GM19351 (cell line): ENCODE measurements at regions not wholly inside any gene's neighbourhood (a gene's known extent, or its start where the extent isn't known, plus 50 kb on each side); places are given as distances from the start of the nearest gene placed in this dataset.
"Not testable (repeated sequence)": the region's sequence is repeated elsewhere in the genome, so short reads cannot be mapped to it uniquely, and the experiment has no call there.

Experiments
- ATAC-seq: cut with Tn5 transposase; IDR thresholded peaks from one replicate; pipeline ENCODE4 v1.9.1; 2021; ENCODE audit warnings: mild to moderate bottlenecking, moderate library complexity; ENCODE audit not compliant: unreplicated experiment

DNA sequence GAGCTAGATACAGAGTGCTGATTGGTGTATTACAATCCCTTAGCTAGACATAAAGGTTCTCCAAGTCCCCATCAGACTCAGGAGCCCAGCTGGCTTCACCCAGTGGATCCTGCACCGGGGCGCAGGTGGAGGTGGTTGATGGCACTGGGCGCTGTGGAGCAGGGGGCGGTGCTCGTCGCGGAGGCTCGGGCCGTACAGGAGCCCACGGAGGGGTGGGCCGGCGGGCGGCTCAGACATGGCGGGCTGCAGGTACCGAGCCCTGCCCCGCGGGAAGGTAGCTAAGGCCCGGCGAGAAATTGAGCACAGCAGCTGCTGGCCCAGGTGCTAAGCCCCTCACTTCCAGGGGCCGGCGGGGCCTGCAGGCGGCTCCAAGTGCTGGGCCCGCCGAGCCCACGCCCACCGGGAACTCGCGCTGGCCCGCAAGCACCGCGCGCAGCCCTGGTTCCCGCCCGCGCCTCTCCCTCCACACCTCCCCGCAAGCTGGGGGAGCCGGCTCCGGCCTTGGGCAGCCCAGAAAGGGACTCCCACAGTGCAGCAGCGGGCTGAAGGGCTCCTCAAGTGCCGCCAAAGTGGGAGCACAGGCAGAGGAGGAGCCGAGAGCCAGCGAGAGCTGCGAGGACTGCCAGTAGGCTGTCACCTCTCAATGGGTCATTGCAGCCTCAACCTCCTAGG, 96.4 kb upstream of the MYO10 start:
- not testable (repeated sequence) for ATAC-seq

DNA sequence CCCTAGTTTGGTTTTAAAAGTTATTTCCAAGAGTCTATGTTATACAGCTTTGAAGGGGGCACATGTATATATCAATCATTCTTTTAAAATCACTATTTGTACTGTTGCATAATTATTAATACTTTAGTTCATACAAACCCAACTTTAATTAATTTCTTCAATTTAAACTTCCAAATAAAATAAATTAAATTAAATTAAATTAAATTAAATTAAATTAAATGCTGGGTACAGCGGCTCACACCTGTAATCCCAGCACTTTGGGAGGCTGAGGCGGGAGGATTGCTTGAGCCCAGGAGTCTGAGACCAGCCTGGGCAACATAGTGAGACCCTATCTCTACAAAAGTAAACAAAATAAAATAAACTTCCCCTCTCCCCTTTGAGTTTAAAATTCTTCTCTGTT, 98.9 kb upstream of the MYO10 start:
- not testable (repeated sequence) for ATAC-seq

GRCh38 chr5:17037751-17038150, 101.7 kb upstream of the MYO10 start:
- ATAC-seq = no peak

DNA sequence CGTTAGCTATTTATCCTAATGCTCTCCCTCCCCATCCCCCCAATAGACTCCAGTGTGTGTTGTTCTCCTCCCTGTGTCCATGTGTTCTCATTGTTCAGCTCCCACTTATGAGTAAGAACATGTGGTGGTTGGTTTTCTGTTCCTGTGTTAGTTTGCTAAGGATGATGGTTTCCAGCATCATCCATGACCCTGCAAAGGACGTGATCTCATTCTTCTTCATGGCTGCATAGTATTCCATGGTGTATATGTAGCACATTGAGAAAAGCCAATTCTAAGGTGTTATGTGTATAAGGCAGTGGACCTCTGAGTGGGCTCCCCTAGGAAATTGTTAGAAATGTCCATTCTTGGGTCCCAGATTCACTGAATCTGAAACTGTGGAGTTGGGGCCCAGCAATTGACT, 103.1 kb upstream of the MYO10 start:
- ATAC-seq = no peak

DNA sequence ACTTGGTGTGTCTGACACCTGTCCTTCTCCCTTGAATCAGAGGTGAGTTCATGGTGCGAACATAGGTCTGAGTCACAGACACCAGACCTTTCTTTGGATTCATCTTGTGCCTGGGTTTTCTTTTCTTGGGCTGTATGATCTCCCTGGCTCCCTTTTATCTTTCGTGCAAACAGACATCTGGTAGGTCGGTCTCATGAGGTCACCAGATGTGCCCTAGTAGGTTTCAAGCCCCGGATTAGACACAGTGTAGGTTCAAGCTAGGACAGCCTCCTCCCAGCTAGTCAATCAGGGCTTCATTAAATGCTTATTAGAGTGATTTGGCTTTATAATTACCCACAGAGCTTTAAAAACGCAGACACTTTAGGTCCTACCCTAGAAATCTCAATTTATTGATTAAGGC, 106.0 kb upstream of the MYO10 start:
- no peak for ATAC-seq

- ATAC-seq = no peak
Measured at GRCh38 chr5:17046320-17046719, 110.2 kb upstream of the MYO10 start.

- no peak for ATAC-seq
Measured at GRCh38 chr5:17050236-17050635, 114.1 kb upstream of the MYO10 start.

- no peak for ATAC-seq
Measured at GRCh38 chr5:17054911-17055310, 118.8 kb upstream of the MYO10 start.

- no peak for ATAC-seq
Measured at GRCh38 chr5:17056141-17056631, 120.1 kb upstream of the MYO10 start.

- ATAC-seq = no peak
Measured at GRCh38 chr5:17058438-17058837, 122.3 kb upstream of the MYO10 start.

- ATAC-seq = no peak
Measured at GRCh38 chr5:17061973-17062470, 125.9 kb upstream of the MYO10 start.

DNA sequence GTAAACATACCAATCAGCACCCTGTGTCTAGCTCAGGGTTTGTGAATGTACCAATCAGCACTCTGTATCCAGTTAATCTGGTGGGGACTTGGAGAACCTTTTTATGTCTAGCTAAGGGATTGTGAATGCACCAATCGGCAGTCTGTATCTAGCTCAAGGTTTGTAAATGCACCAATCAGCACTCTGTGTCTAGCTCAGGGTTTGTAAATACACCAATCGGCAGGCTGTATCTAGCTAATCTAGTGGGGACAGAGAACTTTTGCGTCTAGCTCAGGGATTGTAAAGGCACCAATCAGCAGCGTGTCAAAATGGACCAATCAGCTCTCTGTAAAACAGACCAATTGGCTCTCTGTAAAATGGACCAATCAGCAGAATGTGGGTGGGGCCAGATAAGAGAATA, 126.7 kb upstream of the MYO10 start:
- not testable (repeated sequence) for ATAC-seq

- no peak for ATAC-seq
Measured at GRCh38 chr5:17064241-17064640, 128.2 kb upstream of the MYO10 start.

DNA sequence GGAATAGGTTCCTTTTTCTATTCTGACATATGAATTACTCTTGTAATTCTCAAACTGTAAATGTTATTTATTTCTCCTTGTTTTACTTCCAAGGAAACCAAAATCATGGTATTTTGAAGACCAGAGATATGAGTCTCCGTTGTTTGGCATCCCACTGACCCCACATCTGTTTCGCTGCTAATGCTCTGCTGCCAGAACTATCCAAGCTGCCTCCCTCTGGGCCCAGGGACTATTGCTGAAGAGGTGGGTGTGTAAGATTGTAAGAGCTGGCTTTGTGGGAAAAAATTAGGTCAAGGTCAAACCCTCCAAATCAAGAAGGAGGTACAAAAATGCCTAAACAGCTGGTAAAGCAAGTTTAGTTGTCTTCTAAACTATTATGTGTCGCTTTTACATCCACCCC, 129.4 kb upstream of the MYO10 start:
- no peak for ATAC-seq

DNA sequence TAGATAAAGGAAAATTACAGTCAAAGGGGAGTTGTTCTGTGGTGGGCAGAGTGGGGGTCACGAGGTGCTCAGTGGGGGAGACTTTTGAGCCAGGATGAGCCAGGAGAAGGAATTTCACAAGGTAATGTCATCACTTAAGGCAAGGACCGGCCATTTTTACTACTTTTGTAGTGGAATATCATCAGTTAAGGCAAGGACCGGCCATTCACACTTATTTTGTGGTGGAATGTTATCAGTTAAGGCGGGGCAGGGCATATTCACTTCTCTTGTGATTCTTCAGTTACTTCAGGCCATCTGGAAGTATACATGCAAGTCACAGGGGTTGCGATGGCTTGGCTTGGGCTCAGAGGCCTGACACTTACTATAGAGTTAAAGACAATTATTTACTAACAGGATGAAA, 129.9 kb upstream of the MYO10 start:
- ATAC-seq = not testable (repeated sequence)

GRCh38 chr5:17067657-17068392, 131.7 kb upstream of the MYO10 start:
- no peak for ATAC-seq

- ATAC-seq = no peak
Measured at GRCh38 chr5:17069995-17070511, 134.0 kb upstream of the MYO10 start.

GRCh38 chr5:17070647-17071046, 134.6 kb upstream of the MYO10 start:
- ATAC-seq = no peak

DNA sequence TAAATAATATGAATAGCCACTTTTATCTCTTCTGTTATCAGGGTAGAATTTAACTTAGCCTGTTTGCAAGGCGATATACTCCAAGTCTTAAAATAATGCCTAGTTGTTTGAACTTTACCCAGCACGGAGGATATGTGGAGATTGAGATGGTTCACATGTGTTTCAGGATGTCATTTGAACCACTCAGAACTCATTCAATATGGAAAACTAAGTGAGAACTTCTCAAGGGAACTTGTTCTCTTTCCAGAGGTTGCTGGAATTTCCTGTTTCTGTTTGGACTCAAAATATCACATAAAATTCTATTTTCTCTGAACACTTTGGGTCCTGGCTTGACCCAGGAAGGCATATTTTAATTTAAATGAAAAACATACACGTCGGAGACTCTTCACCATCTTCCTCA, 139.1 kb upstream of the MYO10 start:
- ATAC-seq = no peak

DNA sequence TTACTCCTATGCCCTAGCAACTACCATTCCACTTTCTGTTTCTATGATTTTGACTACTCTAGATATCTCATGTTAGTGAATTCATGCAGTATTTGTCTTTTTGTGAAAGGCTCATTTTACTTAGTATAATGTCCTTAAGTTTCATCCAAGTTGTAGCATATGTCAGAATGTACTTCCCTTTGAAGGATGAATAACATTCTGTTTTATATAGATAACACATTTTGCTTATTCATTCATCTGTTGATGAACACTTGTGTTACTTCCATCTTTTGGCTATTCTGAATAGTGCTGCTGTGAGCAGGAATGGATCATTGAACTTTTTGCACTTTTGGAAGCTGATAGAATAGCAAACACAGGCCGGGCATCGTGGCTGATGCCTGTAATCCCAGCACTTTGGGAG, 140.2 kb upstream of the MYO10 start:
- no peak for ATAC-seq

- no peak for ATAC-seq
Measured at GRCh38 chr5:17077440-17078233, 139.8 kb upstream of the BASP1 start.
